ENCODE measurements at regions not wholly inside any gene's neighbourhood (a gene's known extent, or its start where the extent isn't known, plus 50 kb on each side); places are given as distances from the start of the nearest gene placed in this dataset.

GRCh38 chr12:123046431-123046830 is 66.0 kb downstream of the ARL6IP4 start:
- no peak for DNase-seq
- no peaks in the 10 kb centered on the region for H3K36me3 ChIP-seq
- peaks cover 4% of the 10 kb centered on the region for H3K4me1 ChIP-seq
- H3K27me3 ChIP-seq: no peaks in the 10 kb centered on the region
- no peak for TF ChIP-seq CTCF (IDR thresholded peaks at IDR 0.05)
- H3K9ac ChIP-seq (ENCODE audit: low read depth in 2 of 2, low read length in 2 of 2): no peak overlapping the region
- H3K9me3 ChIP-seq: no peaks in the 10 kb centered on the region
- intact Hi-C loops (cut with DNase I): no loop called here
- H3K4me3 ChIP-seq: no peak overlapping the region
- no peak overlapping the region for H3K27ac ChIP-seq

- no peaks in the 10 kb centered on the region for H3K27me3 ChIP-seq
- H3K9me3 ChIP-seq: no peaks in the 10 kb centered on the region
- H3K27ac ChIP-seq: no peak overlapping the region
- H3K36me3 ChIP-seq: no peaks in the 10 kb centered on the region
- no peak for TF ChIP-seq CTCF (IDR thresholded peaks at IDR 0.05)
- H3K9ac ChIP-seq (ENCODE audit: low read depth in 2 of 2, low read length in 2 of 2): no peak overlapping the region
- peaks cover 4% of the 10 kb centered on the region for H3K4me1 ChIP-seq
- DNase-seq: no peak
- H3K4me3 ChIP-seq: no peak overlapping the region
- intact Hi-C loops (cut with DNase I): no loop called here
Observed at GRCh38 chr12:123045678-123046077, 65.2 kb downstream of the ARL6IP4 start.

GRCh38 chr12:123044351-123044750 is 63.9 kb downstream of the ARL6IP4 start:
- DNase-seq: no peak
- Histone ChIP-seq H3K9ac (ENCODE audit: low read depth in 2 of 2, low read length in 2 of 2) (peak overlapping the region in 1 of 2 donors; percentile 30), H3K4me1 (peaks cover 4% of the 10 kb centered on the region), H3K9me3 (no peaks in the 10 kb centered on the region), H3K27ac (peak overlapping the region; percentile 37), H3K4me3 (no peak overlapping the region), H3K36me3 (no peaks in the 10 kb centered on the region), H3K27me3 (no peaks in the 10 kb centered on the region)
- TF ChIP-seq CTCF (IDR thresholded peaks at IDR 0.05): no peak
- intact Hi-C loops (cut with DNase I): loop anchor here (5.0 kb wide), 1 partner anchor 193 kb away; no protein-coding TSS in a partner anchor

- Histone ChIP-seq H3K27me3 (no peaks in the 10 kb centered on the region), H3K27ac (peak overlapping the region; percentile 44), H3K9ac (ENCODE audit: low read depth in 2 of 2, low read length in 2 of 2) (peak overlapping the region in 1 of 2 donors; percentile 38), H3K9me3 (no peaks in the 10 kb centered on the region), H3K4me3 (no peak overlapping the region), H3K4me1 (peaks cover 4% of the 10 kb centered on the region), H3K36me3 (no peaks in the 10 kb centered on the region)
- intact Hi-C loops (cut with DNase I): loop anchor here (2.0 to 5.0 kb wide), 2 partner anchors 109 to 194 kb away; no protein-coding TSS in a partner anchor
- TF ChIP-seq CTCF (IDR thresholded peaks at IDR 0.05): peak; percentile 56
- DNase-seq: peak; percentile 74
Observed at GRCh38 chr12:123043536-123044001, 63.1 kb downstream of the ARL6IP4 start.

- H3K36me3 ChIP-seq: no peaks in the 10 kb centered on the region
- no peaks in the 10 kb centered on the region for H3K9me3 ChIP-seq
- peaks cover 4% of the 10 kb centered on the region for H3K4me1 ChIP-seq
- peak overlapping the region; percentile 44 for H3K27ac ChIP-seq
- H3K27me3 ChIP-seq: no peaks in the 10 kb centered on the region
- no peak overlapping the region for H3K4me3 ChIP-seq
- H3K9ac ChIP-seq (ENCODE audit: low read depth in 2 of 2, low read length in 2 of 2): peak overlapping the region; percentile 31 to 38
- TF ChIP-seq CTCF (IDR thresholded peaks at IDR 0.05): no peak
- no peak for DNase-seq
- intact Hi-C loops (cut with DNase I): loop anchor here (2.0 to 5.0 kb wide), 2 partner anchors 110 to 194 kb away; no protein-coding TSS in a partner anchor
Observed at GRCh38 chr12:123042833-123043232, 62.4 kb downstream of the ARL6IP4 start.

All from colonic mucosa (tissue), 4 donors.